Cerebellar cortex (tissue), 1 donor: ENCODE measurements at regions not wholly inside any gene's neighbourhood (a gene's known extent, or its start where the extent isn't known, plus 50 kb on each side); places are given as distances from the start of the nearest gene placed in this dataset.

ENCODE experiments used
- DNase-seq: peaks from one replicate; pipeline ENCODE4 v3.0.0-alpha.2; 2015; ENCODE audit warnings: low spot score

GRCh38 chr2:240297256-240298116 lies 138.0 kb upstream of the GPC1 start:
- DNase-seq, result peak; percentile 30

- peak; percentile 72 for DNase-seq
Observed at GRCh38 chr2:240298117-240298790, 137.2 kb upstream of the GPC1 start.

GRCh38 chr2:240298803-240299709 lies 136.4 kb upstream of the GPC1 start:
- DNase-seq, result no peak

- DNase-seq, result no peak
Observed at GRCh38 chr2:240299710-240300068, 135.8 kb upstream of the GPC1 start.

GRCh38 chr2:240300261-240300821 lies 135.1 kb upstream of the GPC1 start:
- DNase-seq, result peak; percentile 80

- DNase-seq, result no peak
Observed at GRCh38 chr2:240300840-240301239, 134.6 kb upstream of the GPC1 start.

- no peak for DNase-seq
Observed at GRCh38 chr2:240301256-240301795, 134.1 kb upstream of the GPC1 start.

GRCh38 chr2:240302041-240302440 lies 133.4 kb upstream of the GPC1 start:
- DNase-seq, result no peak

GRCh38 chr2:240302933-240303595 lies 132.4 kb upstream of the GPC1 start:
- no peak for DNase-seq

- no peak for DNase-seq
Observed at GRCh38 chr2:240303896-240304745, 131.3 kb upstream of the GPC1 start.

GRCh38 chr2:240304746-240305161 lies 130.7 kb upstream of the GPC1 start:
- no peak for DNase-seq

- DNase-seq, result no peak
Observed at GRCh38 chr2:240305369-240305962, 130.0 kb upstream of the GPC1 start.

- no peak for DNase-seq
Observed at GRCh38 chr2:240306185-240306584, 129.3 kb upstream of the GPC1 start.

GRCh38 chr2:240308111-240308651 lies 127.3 kb upstream of the GPC1 start:
- no peak for DNase-seq

- no peak for DNase-seq
Observed at GRCh38 chr2:240309214-240309613, 126.2 kb upstream of the GPC1 start.

- no peak for DNase-seq
Observed at GRCh38 chr2:240310201-240310600, 125.3 kb upstream of the GPC1 start.

- DNase-seq, result no peak
Observed at GRCh38 chr2:240310645-240311044, 124.8 kb upstream of the GPC1 start.

GRCh38 chr2:240311821-240312220 lies 123.6 kb upstream of the GPC1 start:
- no peak for DNase-seq

GRCh38 chr2:240319221-240319854 lies 116.1 kb upstream of the GPC1 start:
- no peak for DNase-seq
